T47D (cell line): ENCODE measurements at regions not wholly inside any gene's neighbourhood (a gene's known extent, or its start where the extent isn't known, plus 50 kb on each side); places are given as distances from the start of the nearest gene placed in this dataset.

Source experiments
- DNase-seq, 2 experiments: peaks; one replicate each; pipeline versions ENCODE4 v3.0.0 to v3.0.0-alpha.2; 2011 to 2012; ENCODE audit warnings: low read depth in 1 of 2, low spot score in 1 of 2
- JUND ChIP-seq: IDR thresholded peaks from 2 replicates; pipeline ENCODE4 v1.6.1; 2012; ENCODE audit warnings: low read depth
- in situ Hi-C: cut with HindIII; loops from 2 replicates; pipeline ENCODE4 v1.10.0; 2016; ENCODE audit warnings: low sequenced_read_pairs, low pct_unique_long_range_greater_than_20kb

- TF ChIP-seq JUND: no peak
- no peak for DNase-seq
- in situ Hi-C loops: no loop called here
Observed at GRCh38 chr9:91073811-91074771, 272.5 kb downstream of the SYK start.

GRCh38 chr9:91074866-91075265 is 273.2 kb downstream of the SYK start:
- in situ Hi-C loops: no loop called here
- no peak for TF ChIP-seq JUND
- DNase-seq: no peak

GRCh38 chr9:91075279-91075678 is 273.7 kb downstream of the SYK start:
- no peak for DNase-seq
- in situ Hi-C loops: no loop called here
- no peak for TF ChIP-seq JUND

- TF ChIP-seq JUND: no peak
- in situ Hi-C loops: no loop called here
- peak; percentile 69 to 84 for DNase-seq
Observed at GRCh38 chr9:91077624-91078368, 276.2 kb downstream of the SYK start.

- in situ Hi-C loops: no loop called here
- no peak for TF ChIP-seq JUND
Observed at GRCh38 chr9:91078369-91078695, 276.7 kb downstream of the SYK start.

GRCh38 chr9:91082731-91083130 is 279.0 kb downstream of the AUH start:
- no peak for DNase-seq
- no peak for TF ChIP-seq JUND
- in situ Hi-C loops: no loop called here

More at GRCh38 chr9:91078369-91078695, 276.7 kb downstream of the SYK start:
- peak in 1 of 2 experiments; percentile 2 for DNase-seq

GRCh38 chr9:91084896-91085516 is 276.7 kb downstream of the AUH start:
- in situ Hi-C loops: no loop called here

GRCh38 chr9:91085517-91086291 is 276.0 kb downstream of the AUH start:
- no peak for DNase-seq
- in situ Hi-C loops: no loop called here
- TF ChIP-seq JUND: no peak

More at GRCh38 chr9:91084896-91085516, 276.7 kb downstream of the AUH start:
- TF ChIP-seq JUND: no peak
- DNase-seq: no peak

- in situ Hi-C loops: no loop called here
- no peak for DNase-seq
- TF ChIP-seq JUND: no peak
Observed at GRCh38 chr9:91086657-91087461, 274.9 kb downstream of the AUH start.

- no peak for DNase-seq
- TF ChIP-seq JUND: no peak
- in situ Hi-C loops: no loop called here
Observed at GRCh38 chr9:91087462-91087759, 274.3 kb downstream of the AUH start.

GRCh38 chr9:91089405-91090129 is 272.2 kb downstream of the AUH start:
- TF ChIP-seq JUND: no peak
- in situ Hi-C loops: no loop called here
- peak; percentile 11 to 64 for DNase-seq
